ENCODE measurements at regions not wholly inside any gene's neighbourhood (a gene's known extent, or its start where the extent isn't known, plus 50 kb on each side); places are given as distances from the start of the nearest gene placed in this dataset.

- Histone ChIP-seq H3K27ac (no peak overlapping the region), H3K36me3 (replicated peaks in 1 of 2; ENCODE audit: insufficient read depth in 1 of 2, low read depth in 2 of 2) (no peaks in the 10 kb centered on the region), H3K9me3 (no peaks in the 10 kb centered on the region), H3K4me1 (no peaks in the 10 kb centered on the region), H3K4me3 (no peak overlapping the region), H3K27me3 (no peaks in the 10 kb centered on the region)
- TF ChIP-seq POLR2A (IDR thresholded peaks at IDR 0.05) (no peak), CTCF (IDR thresholded peaks at IDR 0.05) (no peak)
- DNase-seq (no peak), ATAC-seq (no peak)
- intact Hi-C loops (cut with DNase I) = no loop called here
- WGBS, 2 donors = 54 to 57% methylated on average over 2 of the region's 2 CpGs
Measured at GRCh38 chr7:108771853-108772252, 202.2 kb downstream of the DNAJB9 start.

GRCh38 chr7:108777966-108778365 lies 208.3 kb downstream of the DNAJB9 start:
- Histone ChIP-seq H3K27me3 (no peaks in the 10 kb centered on the region), H3K27ac (no peak overlapping the region), H3K36me3 (replicated peaks in 1 of 2; ENCODE audit: insufficient read depth in 1 of 2, low read depth in 2 of 2) (no peaks in the 10 kb centered on the region), H3K4me3 (no peak overlapping the region), H3K9me3 (no peaks in the 10 kb centered on the region), H3K4me1 (no peaks in the 10 kb centered on the region)
- WGBS, 2 donors = 75 to 76% methylated on average over 1 of the region's 1 CpG
- no peak for DNase-seq
- ATAC-seq = no peak
- no peak for TF ChIP-seq CTCF (IDR thresholded peaks at IDR 0.05)
- intact Hi-C loops (cut with DNase I) = no loop called here

GRCh38 chr7:108789451-108789850 lies 219.8 kb downstream of the DNAJB9 start:
- no peaks in the 10 kb centered on the region for H3K27me3 ChIP-seq
- H3K4me3 ChIP-seq = no peak overlapping the region
- H3K4me1 ChIP-seq = no peaks in the 10 kb centered on the region
- intact Hi-C loops (cut with DNase I) = no loop called here
- H3K9me3 ChIP-seq = no peaks in the 10 kb centered on the region
- WGBS, 2 donors = 90 to 100% methylated on average over 1 of the region's 1 CpG
- DNase-seq (no peak), ATAC-seq (no peak)
- no peaks in the 10 kb centered on the region for H3K36me3 ChIP-seq (replicated peaks in 1 of 2; ENCODE audit: insufficient read depth in 1 of 2, low read depth in 2 of 2)
- no peak overlapping the region for H3K27ac ChIP-seq
- TF ChIP-seq POLR2A (IDR thresholded peaks at IDR 0.05) (no peak), CTCF (IDR thresholded peaks at IDR 0.05) (no peak)

- Histone ChIP-seq H3K9me3 (no peaks in the 10 kb centered on the region), H3K4me3 (no peak overlapping the region), H3K27me3 (no peaks in the 10 kb centered on the region), H3K36me3 (replicated peaks in 1 of 2; ENCODE audit: insufficient read depth in 1 of 2, low read depth in 2 of 2) (no peaks in the 10 kb centered on the region), H3K27ac (no peak overlapping the region), H3K4me1 (no peaks in the 10 kb centered on the region)
- 58 to 62% methylated on average over 1 of the region's 1 CpG for WGBS, 2 donors
- TF ChIP-seq POLR2A (IDR thresholded peaks at IDR 0.05) = no peak
- no peak for TF ChIP-seq CTCF (IDR thresholded peaks at IDR 0.05)
- intact Hi-C loops (cut with DNase I) = no loop called here
- ATAC-seq = no peak
- no peak for DNase-seq
Measured at GRCh38 chr7:108794466-108794865, 224.8 kb downstream of the DNAJB9 start.

- DNase-seq = no peak
- no peak for ATAC-seq
Measured at GRCh38 chr7:108802650-108803049, 233.0 kb downstream of the DNAJB9 start.

More at GRCh38 chr7:108802650-108803049, 233.0 kb downstream of the DNAJB9 start:
- no peak for TF ChIP-seq CTCF (IDR thresholded peaks at IDR 0.05)
- TF ChIP-seq POLR2A (IDR thresholded peaks at IDR 0.05) = no peak
- H3K36me3 ChIP-seq (replicated peaks in 1 of 2; ENCODE audit: insufficient read depth in 1 of 2, low read depth in 2 of 2) = no peaks in the 10 kb centered on the region
- no peaks in the 10 kb centered on the region for H3K9me3 ChIP-seq
- H3K4me1 ChIP-seq = no peaks in the 10 kb centered on the region
- H3K27ac ChIP-seq = no peak overlapping the region
- no peak overlapping the region for H3K4me3 ChIP-seq
- intact Hi-C loops (cut with DNase I) = no loop called here
- WGBS, 2 donors = 64 to 71% methylated on average over 2 of the region's 2 CpGs
- no peaks in the 10 kb centered on the region for H3K27me3 ChIP-seq

Data from body of pancreas (tissue), 4 donors.